ENCODE measurements at regions not wholly inside any gene's neighbourhood (a gene's known extent, or its start where the extent isn't known, plus 50 kb on each side); places are given as distances from the start of the nearest gene placed in this dataset.

- TF ChIP-seq POLR2AphosphoS5 (IDR thresholded peaks at IDR 0.05; ENCODE audit: low read depth, low read length) (no peak), TAF1 (IDR thresholded peaks at IDR 0.05; ENCODE audit: borderline replicate concordance, insufficient read depth, low read length) (no peak), REST (IDR thresholded peaks at IDR 0.05; ENCODE audit: insufficient read depth in 1 of 2, low read depth in 2 of 2, low read length in 2 of 2) (no peak), SIN3A (IDR thresholded peaks at IDR 0.05; ENCODE audit: borderline replicate concordance, insufficient read depth, low read length) (no peak), FOXP2 (optimal IDR thresholded peaks at IDR 0.05; ENCODE audit: borderline replicate concordance, extremely low read depth, extremely low read length, insufficient read depth) (no peak)
Observed at GRCh38 chr3:181554233-181554765, 157.4 kb upstream of the SOX2 start.

GRCh38 chr3:181549266-181549665, 162.5 kb upstream of the SOX2 start:
- TF ChIP-seq POLR2AphosphoS5 (IDR thresholded peaks at IDR 0.05; ENCODE audit: low read depth, low read length), result no peak
- TF ChIP-seq FOXP2 (optimal IDR thresholded peaks at IDR 0.05; ENCODE audit: borderline replicate concordance, extremely low read depth, extremely low read length, insufficient read depth), result no peak
- TF ChIP-seq TAF1 (IDR thresholded peaks at IDR 0.05; ENCODE audit: borderline replicate concordance, insufficient read depth, low read length), result no peak
- TF ChIP-seq SIN3A (IDR thresholded peaks at IDR 0.05; ENCODE audit: borderline replicate concordance, insufficient read depth, low read length), result no peak
- TF ChIP-seq REST (IDR thresholded peaks at IDR 0.05; ENCODE audit: insufficient read depth in 1 of 2, low read depth in 2 of 2, low read length in 2 of 2), result no peak

- TF ChIP-seq FOXP2 (optimal IDR thresholded peaks at IDR 0.05; ENCODE audit: borderline replicate concordance, extremely low read depth, extremely low read length, insufficient read depth) (no peak), REST (IDR thresholded peaks at IDR 0.05; ENCODE audit: insufficient read depth in 1 of 2, low read depth in 2 of 2, low read length in 2 of 2) (no peak), POLR2AphosphoS5 (IDR thresholded peaks at IDR 0.05; ENCODE audit: low read depth, low read length) (no peak), TAF1 (IDR thresholded peaks at IDR 0.05; ENCODE audit: borderline replicate concordance, insufficient read depth, low read length) (no peak), SIN3A (IDR thresholded peaks at IDR 0.05; ENCODE audit: borderline replicate concordance, insufficient read depth, low read length) (no peak)
Observed at GRCh38 chr3:181541414-181541813, 170.3 kb upstream of the SOX2 start.

- TF ChIP-seq FOXP2 (optimal IDR thresholded peaks at IDR 0.05; ENCODE audit: borderline replicate concordance, extremely low read depth, extremely low read length, insufficient read depth) (no peak), SIN3A (IDR thresholded peaks at IDR 0.05; ENCODE audit: borderline replicate concordance, insufficient read depth, low read length) (no peak), REST (IDR thresholded peaks at IDR 0.05; ENCODE audit: insufficient read depth in 1 of 2, low read depth in 2 of 2, low read length in 2 of 2) (no peak), POLR2AphosphoS5 (IDR thresholded peaks at IDR 0.05; ENCODE audit: low read depth, low read length) (no peak), TAF1 (IDR thresholded peaks at IDR 0.05; ENCODE audit: borderline replicate concordance, insufficient read depth, low read length) (no peak)
Observed at GRCh38 chr3:181534781-181535221, 176.9 kb upstream of the SOX2 start.

All from PFSK-1 (cell line).